Mucosa of descending colon (tissue), 3 donors: ENCODE measurements at regions not wholly inside any gene's neighbourhood (a gene's known extent, or its start where the extent isn't known, plus 50 kb on each side); places are given as distances from the start of the nearest gene placed in this dataset.

Source experiments
- ATAC-seq: fragments of 200-7000 bp; cut with Tn5 transposase; one replicate; pipeline ENCODE4 v1.9.1; 2020; ENCODE audit warnings: mild to moderate bottlenecking, moderate library complexity
- DNase-seq, 3 donors: peaks; one replicate each; pipeline ENCODE4 v3.0.0-alpha.2; 2020
- H3K36me3 ChIP-seq: fragments of 200-600 bp; one replicate; pipeline ENCODE4 v1.8.0; 2021; ENCODE audit warnings: low read depth, mild to moderate bottlenecking
- H3K4me1 ChIP-seq: fragments of 200-600 bp; one replicate; pipeline ENCODE4 v1.8.0; 2021; ENCODE audit warnings: low read depth, mild to moderate bottlenecking
- H3K4me3 ChIP-seq: fragments of 200-600 bp; one replicate; pipeline ENCODE4 v1.8.0; 2021; ENCODE audit warnings: mild to moderate bottlenecking
- H3K9me3 ChIP-seq: fragments of 200-600 bp; one replicate; pipeline ENCODE4 v1.8.0; 2021; ENCODE audit warnings: mild to moderate bottlenecking
- intact Hi-C, 2 donors: fragments of 100-400 bp; cut with DNase I in 1 of 2; cut with micrococcal nuclease in 1 of 2; formaldehyde crosslinking; loops; one replicate each; pipeline versions ENCODE4 v1.11.0 to v1.11.1; 2022; cut with DNase I, micrococcal nuclease
- TF ChIP-seq, protein P1 (sequence below): fragments of 200-600 bp; IDR thresholded peaks from one replicate; pipeline ENCODE4 v1.8.0; 2022; ENCODE audit warnings: antibody characterized with exemption, mild to moderate bottlenecking
- donor health status: DM: no; HTN: no; CAD: no; lungs with moderate emphysema.
- donor health status: DM: no; HTN: no; CAD: no.
- donor health status: DM: no; HTN: yes; CAD: no.

DNA sequence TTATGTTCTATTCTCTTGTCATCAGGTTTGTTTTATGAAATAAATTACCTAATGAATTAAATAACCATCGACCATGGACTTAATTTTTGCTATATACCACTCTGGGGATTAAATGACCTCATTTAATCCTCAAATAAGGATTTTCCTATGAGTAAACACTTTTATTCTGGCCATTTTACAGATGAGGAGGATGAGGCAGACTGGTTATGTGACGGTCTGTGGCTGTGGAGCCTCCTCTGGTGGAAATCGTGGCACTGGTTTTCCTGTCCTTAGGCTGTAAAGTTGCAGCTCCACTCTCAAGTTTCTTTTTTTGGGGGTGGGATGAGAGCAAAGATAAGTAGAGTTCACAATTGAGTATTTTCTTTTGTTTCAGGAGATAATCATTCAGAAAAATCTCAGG, 105.2 kb downstream of the XCL2 start:
- ATAC-seq (no peak), DNase-seq (no peak)
- no peaks in the 10 kb centered on the region for H3K36me3 ChIP-seq
- TF ChIP-seq, protein P1, sequence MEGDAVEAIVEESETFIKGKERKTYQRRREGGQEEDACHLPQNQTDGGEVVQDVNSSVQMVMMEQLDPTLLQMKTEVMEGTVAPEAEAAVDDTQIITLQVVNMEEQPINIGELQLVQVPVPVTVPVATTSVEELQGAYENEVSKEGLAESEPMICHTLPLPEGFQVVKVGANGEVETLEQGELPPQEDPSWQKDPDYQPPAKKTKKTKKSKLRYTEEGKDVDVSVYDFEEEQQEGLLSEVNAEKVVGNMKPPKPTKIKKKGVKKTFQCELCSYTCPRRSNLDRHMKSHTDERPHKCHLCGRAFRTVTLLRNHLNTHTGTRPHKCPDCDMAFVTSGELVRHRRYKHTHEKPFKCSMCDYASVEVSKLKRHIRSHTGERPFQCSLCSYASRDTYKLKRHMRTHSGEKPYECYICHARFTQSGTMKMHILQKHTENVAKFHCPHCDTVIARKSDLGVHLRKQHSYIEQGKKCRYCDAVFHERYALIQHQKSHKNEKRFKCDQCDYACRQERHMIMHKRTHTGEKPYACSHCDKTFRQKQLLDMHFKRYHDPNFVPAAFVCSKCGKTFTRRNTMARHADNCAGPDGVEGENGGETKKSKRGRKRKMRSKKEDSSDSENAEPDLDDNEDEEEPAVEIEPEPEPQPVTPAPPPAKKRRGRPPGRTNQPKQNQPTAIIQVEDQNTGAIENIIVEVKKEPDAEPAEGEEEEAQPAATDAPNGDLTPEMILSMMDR, result no peak
- H3K9me3 ChIP-seq, result no peaks in the 10 kb centered on the region
- no peaks in the 10 kb centered on the region for H3K4me1 ChIP-seq
- intact Hi-C loops, result no loop called here
- no peak overlapping the region for H3K4me3 ChIP-seq

DNA sequence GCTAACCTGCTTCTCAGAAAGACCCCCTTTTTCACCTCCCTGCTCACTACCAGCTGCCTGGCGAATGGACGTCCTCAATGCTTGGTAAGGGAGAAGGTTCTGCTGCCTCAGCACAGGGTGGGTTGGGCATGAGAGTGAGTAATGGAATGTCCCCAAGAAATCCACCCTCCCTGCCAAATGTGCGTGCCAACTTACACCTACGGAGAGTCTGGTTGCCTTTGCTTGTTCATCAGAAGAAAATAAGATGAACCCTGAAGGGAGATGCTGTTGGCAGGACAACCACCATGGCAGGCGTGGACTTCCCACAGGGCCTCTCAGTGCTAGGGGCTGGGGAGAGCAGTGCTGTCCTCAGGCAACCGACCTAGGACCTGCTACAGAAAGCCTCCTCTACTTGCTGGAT, 106.0 kb downstream of the XCL2 start:
- Histone ChIP-seq H3K4me3 (no peak overlapping the region), H3K36me3 (no peaks in the 10 kb centered on the region), H3K9me3 (no peaks in the 10 kb centered on the region), H3K4me1 (no peaks in the 10 kb centered on the region)
- intact Hi-C loops, result no loop called here
- ATAC-seq, result no peak
- DNase-seq, result no peak
- TF ChIP-seq, protein P1, result no peak

DNA sequence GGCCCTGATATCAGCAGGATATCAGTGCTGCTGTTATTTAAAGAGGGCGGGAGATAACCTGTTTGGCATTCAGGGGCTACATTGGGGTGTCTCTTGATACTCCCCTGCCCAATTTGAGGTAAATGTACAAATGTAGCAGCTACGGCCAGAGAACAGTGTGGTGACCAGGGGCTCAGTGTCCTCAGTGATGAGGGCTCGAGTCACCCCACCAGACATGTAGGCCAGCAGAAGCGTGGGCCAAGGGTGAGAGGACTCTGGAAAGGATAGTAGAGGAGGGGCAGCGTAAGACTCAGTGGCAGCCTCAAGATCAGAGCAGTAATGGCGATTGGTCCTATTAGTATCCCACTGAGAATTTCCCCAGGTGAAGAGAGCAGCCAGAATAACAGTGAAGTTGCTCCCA, 108.4 kb downstream of the XCL2 start:
- Histone ChIP-seq H3K36me3 (no peaks in the 10 kb centered on the region), H3K4me1 (no peaks in the 10 kb centered on the region), H3K9me3 (no peaks in the 10 kb centered on the region), H3K4me3 (no peak overlapping the region)
- ATAC-seq, result no peak
- intact Hi-C loops, result no loop called here
- no peak for DNase-seq
- TF ChIP-seq, protein P1, result no peak

DNA sequence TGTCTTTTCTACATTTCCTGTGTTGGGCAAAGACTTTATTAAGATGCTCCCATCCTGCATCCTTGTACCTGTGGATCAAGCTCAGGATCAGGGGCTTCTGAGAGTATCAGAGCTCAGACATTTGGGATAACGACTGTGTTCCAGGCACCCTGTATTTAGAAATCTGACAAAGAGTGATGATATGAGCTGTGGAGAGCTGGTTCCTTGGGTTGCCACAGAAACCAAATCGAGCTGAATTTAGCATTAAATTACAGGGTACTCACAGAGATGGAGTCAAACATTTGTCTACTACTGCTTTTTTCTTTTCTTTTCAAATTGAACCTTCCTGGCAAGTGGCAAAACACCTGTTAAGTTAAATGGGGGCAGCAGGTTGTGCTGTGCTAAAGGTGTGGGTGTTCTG, 110.6 kb downstream of the XCL2 start:
- no peak for DNase-seq
- ATAC-seq, result no peak
- no peaks in the 10 kb centered on the region for H3K9me3 ChIP-seq
- no peaks in the 10 kb centered on the region for H3K4me1 ChIP-seq
- intact Hi-C loops, result no loop called here
- TF ChIP-seq, protein P1, result no peak
- H3K4me3 ChIP-seq, result no peak overlapping the region
- no peaks in the 10 kb centered on the region for H3K36me3 ChIP-seq

DNA sequence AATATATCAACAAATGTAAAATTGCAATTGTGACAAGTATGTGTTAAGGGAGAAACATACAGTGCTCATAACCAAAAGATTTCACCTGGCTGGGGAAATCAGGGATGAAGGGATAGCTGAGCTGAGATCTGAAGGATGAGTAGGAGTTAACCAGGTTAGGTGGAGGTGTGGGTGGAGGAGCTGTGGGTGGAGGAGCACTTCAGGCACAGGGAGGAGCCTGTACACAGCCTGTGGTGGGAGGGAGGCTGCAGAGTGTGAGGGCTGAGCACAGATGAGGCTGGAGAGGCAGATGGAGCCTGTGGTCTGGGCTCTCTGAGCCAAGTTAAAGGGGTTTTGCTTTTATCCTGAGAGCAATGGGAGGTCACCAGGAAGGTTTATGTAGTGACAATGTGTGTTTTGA, 111.9 kb downstream of the XCL2 start:
- ATAC-seq (no peak), DNase-seq (no peak)
- Histone ChIP-seq H3K36me3 (no peaks in the 10 kb centered on the region), H3K9me3 (no peaks in the 10 kb centered on the region), H3K4me3 (no peak overlapping the region), H3K4me1 (no peaks in the 10 kb centered on the region)
- TF ChIP-seq, protein P1, result no peak
- intact Hi-C loops, result no loop called here

DNA sequence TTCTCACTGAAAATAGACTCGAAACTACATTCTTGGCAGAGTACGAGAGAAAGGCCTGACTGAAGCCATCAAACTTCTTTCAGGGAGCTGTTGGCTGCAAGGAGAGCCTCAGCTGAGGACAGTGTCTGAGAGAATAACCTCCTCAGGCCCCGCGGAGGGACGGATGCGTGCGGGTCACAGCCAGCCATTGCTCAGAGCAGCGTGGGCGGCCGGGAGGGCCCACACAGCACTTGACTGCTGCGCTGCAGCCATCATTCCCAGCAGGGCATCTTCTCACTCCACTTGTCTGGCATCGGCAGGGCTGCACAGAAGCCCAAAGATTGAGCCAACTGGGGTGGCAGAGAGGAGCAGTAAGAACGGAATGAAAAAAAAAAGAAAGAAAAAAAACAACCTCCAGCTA, 113.5 kb downstream of the XCL2 start:
- intact Hi-C loops, result no loop called here
- ATAC-seq (no peak), DNase-seq (no peak)
- H3K9me3 ChIP-seq, result no peaks in the 10 kb centered on the region
- H3K4me3 ChIP-seq, result no peak overlapping the region
- H3K36me3 ChIP-seq, result no peaks in the 10 kb centered on the region
- TF ChIP-seq, protein P1, result no peak
- H3K4me1 ChIP-seq, result no peaks in the 10 kb centered on the region
